ENCODE measurements at regions not wholly inside any gene's neighbourhood (a gene's known extent, or its start where the extent isn't known, plus 50 kb on each side); places are given as distances from the start of the nearest gene placed in this dataset.
A peak's percentile ranks its signal among the peaks of the same experiment; 100 is the strongest.
"Not testable (repeated sequence)": the region's sequence is repeated elsewhere in the genome, so short reads cannot be mapped to it uniquely, and the experiment has no call there.

GRCh38 chrX:40933132-40933705 is 152.0 kb upstream of the USP9X start:
- Mint-ChIP-seq H3K27ac (peak overlapping the region; percentile 89), H3K4me1 (peaks cover 23% of the 10 kb centered on the region), H3K4me3 (peak overlapping the region; percentile 67), H3K9me3 (peaks cover 1% of the 10 kb centered on the region), H3K36me3 (ENCODE audit: low read depth) (peaks cover 4% of the 10 kb centered on the region), H3K27me3 (no peaks in the 10 kb centered on the region)
- DNase-seq (peak; percentile 16), ATAC-seq (peak; percentile 69)

DNA sequence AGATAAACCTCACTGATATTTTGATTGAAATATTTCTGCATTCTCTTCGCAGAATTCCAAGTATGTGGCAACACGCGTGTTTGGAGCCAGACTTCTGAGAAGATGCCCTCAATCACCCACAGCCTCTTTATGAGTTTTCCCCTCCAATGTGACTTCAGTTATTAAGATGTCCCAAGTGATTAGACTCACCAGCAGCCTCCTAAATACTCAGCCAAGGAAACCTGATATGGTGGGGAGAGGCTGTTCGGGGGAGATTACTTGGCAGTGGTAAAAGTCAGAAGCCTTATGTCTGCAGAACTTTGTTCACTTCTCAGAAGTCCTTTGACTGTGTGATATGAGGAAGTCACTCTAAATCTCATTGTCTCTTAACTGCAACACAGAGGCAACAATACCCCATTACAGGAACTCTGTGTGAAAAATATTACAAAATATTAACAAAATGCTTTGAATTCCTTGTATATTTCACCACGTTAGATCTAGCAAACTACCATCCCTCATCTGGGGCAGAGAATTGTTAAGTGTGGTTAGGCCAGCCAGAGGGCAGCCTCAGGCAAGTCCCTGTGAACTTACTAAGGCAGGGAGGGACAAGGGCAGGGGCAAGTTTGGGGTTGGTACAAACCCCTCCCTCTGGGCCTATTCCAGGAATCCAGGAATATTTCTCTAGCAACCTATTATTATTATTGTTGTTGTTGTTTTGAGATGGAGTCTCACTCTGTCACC is 151.4 kb upstream of the USP9X start:
- DNase-seq (no peak), ATAC-seq (peak; percentile 50)
- Mint-ChIP-seq H3K27ac (peak overlapping the region; percentile 89), H3K27me3 (no peaks in the 10 kb centered on the region), H3K4me3 (peak overlapping the region; percentile 67), H3K9me3 (no peaks in the 10 kb centered on the region), H3K4me1 (peaks cover 23% of the 10 kb centered on the region), H3K36me3 (ENCODE audit: low read depth) (no peaks in the 10 kb centered on the region)

DNA sequence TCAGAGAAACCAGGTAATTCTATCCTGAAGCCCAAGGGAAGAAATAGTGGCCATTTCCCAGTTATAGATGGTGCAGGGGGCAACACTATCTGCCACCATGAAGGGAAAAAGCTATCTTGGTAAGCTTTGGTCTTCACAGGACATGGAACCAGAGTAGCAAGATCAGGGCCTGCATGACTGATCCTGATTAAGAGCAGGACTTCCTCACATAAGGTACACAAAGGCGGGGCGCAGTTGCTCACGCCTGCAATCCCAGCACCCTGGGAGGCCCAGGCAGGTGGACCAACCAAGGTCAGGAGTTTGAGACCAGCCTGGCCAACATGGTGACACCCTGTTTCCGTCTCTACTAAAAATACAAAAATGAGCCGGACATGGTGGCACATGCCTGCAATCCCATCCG is 148.4 kb upstream of the USP9X start:
- H3K4me3 Mint-ChIP-seq, result no peak overlapping the region
- no peak overlapping the region for H3K27ac Mint-ChIP-seq

GRCh38 chrX:40938423-40938822 is 146.8 kb upstream of the USP9X start:
- peaks cover 13% of the 10 kb centered on the region for H3K4me1 Mint-ChIP-seq

More for the DNA sequence above, 148.4 kb upstream of the USP9X start:
- Mint-ChIP-seq H3K36me3 (ENCODE audit: low read depth) (no peaks in the 10 kb centered on the region), H3K4me1 (peaks cover 27% of the 10 kb centered on the region), H3K9me3 (no peaks in the 10 kb centered on the region), H3K27me3 (no peaks in the 10 kb centered on the region)
- DNase-seq, result no peak
- no peak for ATAC-seq

GRCh38 chrX:40943093-40943641 is 142.1 kb upstream of the USP9X start:
- DNase-seq (no peak), ATAC-seq (no peak)
- Mint-ChIP-seq H3K9me3 (no peaks in the 10 kb centered on the region), H3K4me1 (peaks cover 6% of the 10 kb centered on the region), H3K27me3 (no peaks in the 10 kb centered on the region), H3K4me3 (no peak overlapping the region), H3K36me3 (ENCODE audit: low read depth) (no peaks in the 10 kb centered on the region), H3K27ac (no peak overlapping the region)

More at GRCh38 chrX:40938423-40938822, 146.8 kb upstream of the USP9X start:
- DNase-seq, result no peak
- H3K27ac Mint-ChIP-seq, result no peak overlapping the region
- H3K4me3 Mint-ChIP-seq, result no peak overlapping the region
- no peaks in the 10 kb centered on the region for H3K27me3 Mint-ChIP-seq
- H3K9me3 Mint-ChIP-seq, result no peaks in the 10 kb centered on the region
- H3K36me3 Mint-ChIP-seq (ENCODE audit: low read depth), result no peaks in the 10 kb centered on the region
- ATAC-seq, result no peak

DNA sequence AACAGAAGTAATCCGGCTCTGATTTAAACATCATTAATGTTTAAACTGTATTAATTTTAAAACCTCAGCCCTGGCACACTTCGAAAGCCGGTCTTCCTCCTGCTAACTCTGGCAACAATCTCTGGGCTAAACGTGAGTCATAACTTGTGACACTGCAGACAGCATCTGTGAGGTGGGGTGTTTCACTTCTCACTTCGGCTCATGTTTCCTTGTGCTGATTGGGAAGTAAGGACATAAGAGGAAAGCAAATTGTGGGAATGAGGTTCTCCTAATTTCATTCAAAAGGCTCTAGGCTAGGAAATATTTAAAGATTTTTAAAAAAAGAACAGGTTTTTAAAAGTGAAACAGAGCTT is 139.9 kb upstream of the USP9X start:
- H3K9me3 Mint-ChIP-seq, result no peaks in the 10 kb centered on the region
- ATAC-seq, result no peak
- H3K36me3 Mint-ChIP-seq (ENCODE audit: low read depth), result no peaks in the 10 kb centered on the region
- DNase-seq, result no peak
- H3K27me3 Mint-ChIP-seq, result no peaks in the 10 kb centered on the region
- no peak overlapping the region for H3K4me3 Mint-ChIP-seq
- H3K4me1 Mint-ChIP-seq, result peaks cover 6% of the 10 kb centered on the region
- H3K27ac Mint-ChIP-seq, result no peak overlapping the region

DNA sequence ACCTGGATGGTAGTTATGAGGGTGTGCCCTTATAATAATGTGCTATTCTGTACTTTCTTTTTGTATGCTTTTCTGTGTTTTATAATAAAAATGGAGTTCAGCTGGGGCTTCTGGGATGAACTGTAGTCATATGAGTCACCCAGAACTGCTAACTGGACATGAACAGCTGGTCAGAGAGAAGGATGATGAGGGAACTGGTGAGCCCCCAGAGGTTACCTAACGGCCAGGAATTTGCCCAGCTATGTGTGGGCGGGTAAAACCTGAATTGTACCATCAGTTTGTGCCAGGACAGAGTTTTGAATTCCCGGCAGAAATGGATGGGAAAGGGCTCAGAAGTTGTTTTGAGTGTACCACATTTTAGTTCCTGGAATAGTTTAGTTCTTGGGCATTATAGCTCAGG is 138.0 kb upstream of the USP9X start:
- no peak for DNase-seq
- no peaks in the 10 kb centered on the region for H3K27me3 Mint-ChIP-seq
- no peak for ATAC-seq
- peaks cover 5% of the 10 kb centered on the region for H3K9me3 Mint-ChIP-seq
- no peak overlapping the region for H3K4me3 Mint-ChIP-seq
- H3K36me3 Mint-ChIP-seq (ENCODE audit: low read depth), result no peaks in the 10 kb centered on the region
- H3K4me1 Mint-ChIP-seq, result peaks cover 11% of the 10 kb centered on the region
- no peak overlapping the region for H3K27ac Mint-ChIP-seq

DNA sequence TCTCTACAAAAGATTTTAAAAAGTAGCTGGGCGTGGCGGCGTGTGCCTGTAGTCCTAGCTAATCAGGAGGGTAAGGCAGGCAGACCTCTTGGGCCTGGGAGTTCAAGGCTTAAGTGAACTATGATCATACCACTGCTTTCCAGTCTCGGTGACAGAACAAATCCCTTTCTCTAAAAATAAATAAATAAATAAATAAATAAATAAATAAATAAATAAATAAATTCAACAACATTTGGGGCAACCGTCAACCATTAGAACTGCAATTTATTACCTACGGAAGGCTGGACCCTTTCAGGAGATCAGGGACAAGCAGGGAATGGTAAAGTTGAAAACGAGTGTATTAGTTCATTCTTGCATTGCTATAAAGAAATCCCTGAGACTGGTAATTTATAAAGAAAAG is 136.2 kb upstream of the USP9X start:
- ATAC-seq, result no peak
- H3K4me1 Mint-ChIP-seq, result peaks cover 22% of the 10 kb centered on the region
- DNase-seq, result no peak
- no peak overlapping the region for H3K27ac Mint-ChIP-seq
- H3K9me3 Mint-ChIP-seq, result peaks cover 5% of the 10 kb centered on the region
- no peak overlapping the region for H3K4me3 Mint-ChIP-seq
- no peaks in the 10 kb centered on the region for H3K36me3 Mint-ChIP-seq (ENCODE audit: low read depth)
- no peaks in the 10 kb centered on the region for H3K27me3 Mint-ChIP-seq

GRCh38 chrX:40950546-40950945 is 134.7 kb upstream of the USP9X start:
- H3K4me3 Mint-ChIP-seq, result no peak overlapping the region
- no peak overlapping the region for H3K27ac Mint-ChIP-seq
- no peak for DNase-seq
- no peaks in the 10 kb centered on the region for H3K27me3 Mint-ChIP-seq
- peaks cover 5% of the 10 kb centered on the region for H3K9me3 Mint-ChIP-seq
- H3K4me1 Mint-ChIP-seq, result peaks cover 22% of the 10 kb centered on the region
- ATAC-seq, result no peak
- H3K36me3 Mint-ChIP-seq (ENCODE audit: low read depth), result no peaks in the 10 kb centered on the region

GRCh38 chrX:40951407-40951806 is 133.8 kb upstream of the USP9X start:
- not testable (repeated sequence) for H3K27ac Mint-ChIP-seq; ATAC-seq; H3K9me3 Mint-ChIP-seq; H3K36me3 Mint-ChIP-seq (ENCODE audit: low read depth); DNase-seq; H3K4me3 Mint-ChIP-seq; H3K27me3 Mint-ChIP-seq
- H3K4me1 Mint-ChIP-seq, result peaks cover 22% of the 10 kb centered on the region

- Mint-ChIP-seq H3K4me3 (peak overlapping the region; percentile 53), H3K27ac (peak overlapping the region; percentile 83), H3K36me3 (ENCODE audit: low read depth) (no peaks in the 10 kb centered on the region), H3K4me1 (peaks cover 22% of the 10 kb centered on the region), H3K27me3 (no peaks in the 10 kb centered on the region), H3K9me3 (peaks cover 5% of the 10 kb centered on the region)
- no peak for DNase-seq
- ATAC-seq, result peak; percentile 95
Observed at GRCh38 chrX:40952855-40953254, 132.4 kb upstream of the USP9X start.

- Mint-ChIP-seq H3K27me3 (no peaks in the 10 kb centered on the region), H3K4me1 (peaks cover 22% of the 10 kb centered on the region), H3K36me3 (ENCODE audit: low read depth) (no peaks in the 10 kb centered on the region), H3K27ac (peak overlapping the region; percentile 83), H3K9me3 (peaks cover 5% of the 10 kb centered on the region), H3K4me3 (peak overlapping the region; percentile 53)
- DNase-seq (no peak), ATAC-seq (peak; percentile 38)
Observed at GRCh38 chrX:40953369-40953768, 131.9 kb upstream of the USP9X start.

DNA sequence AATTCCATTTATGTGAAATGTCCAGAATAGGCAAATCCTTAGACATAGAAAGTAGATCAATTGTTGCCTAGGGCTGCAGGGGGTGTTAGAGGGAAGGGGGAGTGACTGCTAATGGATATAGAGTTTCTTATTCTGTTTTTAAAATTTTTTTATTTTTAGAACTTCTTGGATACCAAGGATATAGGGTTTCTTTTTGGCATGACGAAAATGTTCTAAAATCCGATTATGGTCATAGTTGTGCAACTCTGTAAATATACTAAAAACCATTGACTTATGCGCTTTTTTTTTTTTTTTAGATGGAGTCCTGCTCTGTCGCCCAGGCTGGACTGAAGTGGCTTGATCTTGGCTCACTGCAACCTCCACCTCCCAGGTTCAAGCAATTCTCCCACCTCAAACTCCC is 125.2 kb upstream of the USP9X start:
- H3K36me3 Mint-ChIP-seq (ENCODE audit: low read depth), result no peaks in the 10 kb centered on the region
- no peaks in the 10 kb centered on the region for H3K27me3 Mint-ChIP-seq
- H3K4me1 Mint-ChIP-seq, result peaks cover 8% of the 10 kb centered on the region
- no peaks in the 10 kb centered on the region for H3K9me3 Mint-ChIP-seq
- H3K4me3 Mint-ChIP-seq, result no peak overlapping the region
- no peak for ATAC-seq
- no peak for DNase-seq
- H3K27ac Mint-ChIP-seq, result no peak overlapping the region

DNA sequence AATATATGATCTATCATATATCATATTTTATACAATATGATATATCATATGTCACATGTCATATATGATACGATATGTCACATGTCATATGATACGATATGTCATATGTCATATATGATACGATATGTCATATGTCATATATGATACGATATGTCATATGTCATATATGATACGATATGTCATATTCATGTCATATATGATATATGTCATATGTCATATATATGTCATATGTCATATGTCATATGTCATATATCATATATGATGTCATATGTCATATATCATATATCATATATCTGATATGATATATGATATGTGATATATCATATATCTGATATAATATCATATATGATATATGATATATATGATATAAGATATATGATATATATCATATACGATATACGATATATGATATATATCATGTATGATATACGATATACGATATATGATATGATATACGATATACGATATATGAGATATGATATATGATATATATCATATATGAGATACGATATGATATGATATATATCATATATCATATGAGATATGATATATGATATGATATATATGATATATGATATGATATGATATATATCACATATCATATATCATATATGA is 122.3 kb upstream of the USP9X start:
- peaks cover 8% of the 10 kb centered on the region for H3K4me1 Mint-ChIP-seq
- ATAC-seq (no peak), DNase-seq (no peak)
- H3K9me3 Mint-ChIP-seq, result no peaks in the 10 kb centered on the region
- no peak overlapping the region for H3K4me3 Mint-ChIP-seq
- H3K36me3 Mint-ChIP-seq (ENCODE audit: low read depth), result no peaks in the 10 kb centered on the region
- H3K27me3 Mint-ChIP-seq, result no peaks in the 10 kb centered on the region
- H3K27ac Mint-ChIP-seq, result no peak overlapping the region

GRCh38 chrX:40964008-40964407 is 121.2 kb upstream of the USP9X start:
- Mint-ChIP-seq H3K9me3 (no peaks in the 10 kb centered on the region), H3K27me3 (no peaks in the 10 kb centered on the region), H3K4me3 (no peak overlapping the region), H3K27ac (no peak overlapping the region), H3K36me3 (ENCODE audit: low read depth) (no peaks in the 10 kb centered on the region), H3K4me1 (peaks cover 8% of the 10 kb centered on the region)
- DNase-seq (no peak), ATAC-seq (no peak)

Measured in activated naive CD8-positive, alpha-beta T cell treated with anti-CD3 and anti-CD28 coated beads, Interleukin-2, amount 50 U/mL, for 24 hours (primary cell).